Suprapubic skin (tissue), 3 donors: ENCODE measurements at regions not wholly inside any gene's neighbourhood (a gene's known extent, or its start where the extent isn't known, plus 50 kb on each side); places are given as distances from the start of the nearest gene placed in this dataset.

Experiments
- POLR2A ChIP-seq, 2 donors: fragments of 450-650 bp; IDR thresholded peaks; one replicate each; pipeline ENCODE4 v1.6.1; 2017; ENCODE audit warnings: antibody characterized with exemption in 2 of 2, mild to moderate bottlenecking in 2 of 2, moderate library complexity in 2 of 2
- TF ChIP-seq, protein P1 (sequence below), 2 donors: fragments of 200-600 bp in 1 of 2; fragments of 450-650 bp in 1 of 2; sonication (generic) in 1 of 2; IDR thresholded peaks; one replicate each; pipeline ENCODE4 v1.5.1; 2016 to 2019; ENCODE audit warnings: antibody characterized with exemption in 2 of 2, mild to moderate bottlenecking in 1 of 2, moderate library complexity in 1 of 2

DNA sequence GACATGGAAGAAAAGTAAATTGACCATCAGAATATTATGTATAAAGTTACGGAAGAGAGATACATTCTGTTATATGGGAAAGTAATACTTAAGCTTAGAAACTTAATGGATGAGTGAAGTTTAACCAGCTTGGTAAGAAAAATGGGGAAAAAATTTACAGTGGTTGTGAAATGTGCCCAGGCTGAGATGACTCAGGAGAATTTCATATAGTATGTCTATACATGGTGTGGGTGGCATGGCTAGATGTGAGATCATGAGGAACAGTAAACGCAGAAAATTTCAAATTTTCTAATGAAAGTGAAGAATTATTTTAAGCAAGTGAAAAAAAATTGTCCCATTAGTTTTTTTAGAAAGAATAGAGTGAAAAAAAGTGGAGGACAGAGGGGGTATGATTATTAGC is 552.5 kb upstream of the SORCS1 start:
- TF ChIP-seq, protein P1, sequence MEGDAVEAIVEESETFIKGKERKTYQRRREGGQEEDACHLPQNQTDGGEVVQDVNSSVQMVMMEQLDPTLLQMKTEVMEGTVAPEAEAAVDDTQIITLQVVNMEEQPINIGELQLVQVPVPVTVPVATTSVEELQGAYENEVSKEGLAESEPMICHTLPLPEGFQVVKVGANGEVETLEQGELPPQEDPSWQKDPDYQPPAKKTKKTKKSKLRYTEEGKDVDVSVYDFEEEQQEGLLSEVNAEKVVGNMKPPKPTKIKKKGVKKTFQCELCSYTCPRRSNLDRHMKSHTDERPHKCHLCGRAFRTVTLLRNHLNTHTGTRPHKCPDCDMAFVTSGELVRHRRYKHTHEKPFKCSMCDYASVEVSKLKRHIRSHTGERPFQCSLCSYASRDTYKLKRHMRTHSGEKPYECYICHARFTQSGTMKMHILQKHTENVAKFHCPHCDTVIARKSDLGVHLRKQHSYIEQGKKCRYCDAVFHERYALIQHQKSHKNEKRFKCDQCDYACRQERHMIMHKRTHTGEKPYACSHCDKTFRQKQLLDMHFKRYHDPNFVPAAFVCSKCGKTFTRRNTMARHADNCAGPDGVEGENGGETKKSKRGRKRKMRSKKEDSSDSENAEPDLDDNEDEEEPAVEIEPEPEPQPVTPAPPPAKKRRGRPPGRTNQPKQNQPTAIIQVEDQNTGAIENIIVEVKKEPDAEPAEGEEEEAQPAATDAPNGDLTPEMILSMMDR (IDR thresholded peaks at IDR 0.05) = no peak
- no peak for TF ChIP-seq POLR2A (IDR thresholded peaks at IDR 0.05)
